ENCODE measurements at regions not wholly inside any gene's neighbourhood (a gene's known extent, or its start where the extent isn't known, plus 50 kb on each side); places are given as distances from the start of the nearest gene placed in this dataset.
A peak's percentile ranks its signal among the peaks of the same experiment; 100 is the strongest.

DNA sequence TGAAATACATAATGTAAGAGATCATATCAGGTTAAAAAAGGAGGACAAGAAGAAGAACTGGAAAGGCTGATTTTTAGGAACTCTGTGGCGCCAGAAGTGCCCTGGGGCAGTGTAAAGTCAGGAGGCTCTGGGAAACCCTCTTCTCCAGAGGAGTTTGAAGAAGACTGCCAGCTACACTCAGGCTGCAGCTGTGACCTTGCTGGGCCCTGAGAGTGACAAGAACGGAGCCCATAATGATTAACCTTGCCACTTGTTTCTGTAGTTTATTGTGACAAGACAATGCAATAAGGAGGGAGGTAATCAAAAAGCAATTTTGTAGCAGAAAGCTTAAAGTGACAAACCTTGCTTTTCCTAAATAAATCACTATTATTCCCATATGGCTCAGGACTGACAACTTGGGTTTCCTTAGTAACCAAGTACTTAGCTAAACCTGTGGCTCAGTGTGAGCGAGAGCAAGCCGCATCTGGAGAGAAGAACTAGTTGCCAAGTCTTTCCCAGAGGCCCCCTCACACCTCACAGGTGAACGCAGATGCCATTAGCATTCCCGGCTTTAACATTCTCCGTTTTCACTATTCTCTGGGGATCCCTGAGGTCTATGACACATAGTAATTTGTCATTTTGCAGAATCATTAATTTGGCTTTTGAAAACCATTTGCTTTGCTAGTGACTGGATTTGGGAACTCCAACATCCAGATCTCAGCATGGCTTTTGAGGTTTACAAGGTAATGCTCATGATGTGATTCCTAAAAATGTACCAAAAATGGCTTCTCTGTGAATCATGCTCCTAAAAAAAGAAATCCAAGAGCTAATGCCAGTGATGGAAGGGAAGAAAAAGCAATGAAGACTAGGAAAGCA is 115.9 kb downstream of the OMA1 start:
- DNase-seq (ENCODE audit: low read depth) = no peak
- H3K4me3 ChIP-seq (ENCODE audit: low read depth, low read length) = no peak overlapping the region

DNA sequence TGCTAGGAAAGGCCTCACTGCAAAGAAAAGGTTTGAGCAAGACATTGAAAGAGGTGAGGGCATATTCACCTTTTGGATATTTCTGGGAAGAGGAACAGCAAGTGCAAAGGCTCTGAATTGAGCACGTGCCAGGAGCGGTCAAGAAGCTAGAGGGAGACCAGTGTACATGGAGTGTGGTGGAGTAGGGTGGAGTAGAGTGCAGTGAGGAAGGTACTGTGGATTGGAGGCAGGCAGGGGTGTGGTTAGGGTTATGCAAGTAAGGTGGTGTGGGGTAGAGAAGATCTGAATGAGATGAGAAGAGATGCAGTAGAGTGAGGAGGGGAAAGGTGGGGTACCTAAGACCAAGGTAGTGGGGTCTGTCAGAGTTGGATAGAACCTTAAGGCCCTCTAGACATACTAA is 119.6 kb downstream of the OMA1 start:
- H3K4me3 ChIP-seq (ENCODE audit: low read depth, low read length) = no peak overlapping the region

DNA sequence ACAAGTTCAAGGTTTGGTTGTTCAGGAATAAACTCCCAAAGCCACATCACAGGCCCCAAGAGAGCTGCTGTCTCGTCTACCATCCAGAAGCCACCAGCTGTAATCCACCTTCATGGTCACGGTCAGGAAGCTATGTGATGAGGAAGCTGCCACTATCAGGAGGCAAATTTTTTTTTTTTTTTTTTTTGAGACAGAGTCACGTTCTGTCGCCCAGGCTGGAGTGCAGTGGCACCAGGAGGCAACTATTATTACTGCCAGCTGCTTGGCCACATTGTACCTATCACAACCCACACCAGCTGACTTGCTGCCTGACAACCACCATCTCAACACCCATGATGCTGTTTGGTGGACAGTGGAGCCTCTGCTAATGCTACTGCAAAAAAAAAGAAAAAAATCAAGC is 124.1 kb downstream of the OMA1 start:
- DNase-seq (ENCODE audit: low read depth) = no peak
- no peak overlapping the region for H3K4me3 ChIP-seq (ENCODE audit: low read depth, low read length)

More for the DNA sequence above, 119.6 kb downstream of the OMA1 start:
- DNase-seq (ENCODE audit: low read depth) = no peak

DNA sequence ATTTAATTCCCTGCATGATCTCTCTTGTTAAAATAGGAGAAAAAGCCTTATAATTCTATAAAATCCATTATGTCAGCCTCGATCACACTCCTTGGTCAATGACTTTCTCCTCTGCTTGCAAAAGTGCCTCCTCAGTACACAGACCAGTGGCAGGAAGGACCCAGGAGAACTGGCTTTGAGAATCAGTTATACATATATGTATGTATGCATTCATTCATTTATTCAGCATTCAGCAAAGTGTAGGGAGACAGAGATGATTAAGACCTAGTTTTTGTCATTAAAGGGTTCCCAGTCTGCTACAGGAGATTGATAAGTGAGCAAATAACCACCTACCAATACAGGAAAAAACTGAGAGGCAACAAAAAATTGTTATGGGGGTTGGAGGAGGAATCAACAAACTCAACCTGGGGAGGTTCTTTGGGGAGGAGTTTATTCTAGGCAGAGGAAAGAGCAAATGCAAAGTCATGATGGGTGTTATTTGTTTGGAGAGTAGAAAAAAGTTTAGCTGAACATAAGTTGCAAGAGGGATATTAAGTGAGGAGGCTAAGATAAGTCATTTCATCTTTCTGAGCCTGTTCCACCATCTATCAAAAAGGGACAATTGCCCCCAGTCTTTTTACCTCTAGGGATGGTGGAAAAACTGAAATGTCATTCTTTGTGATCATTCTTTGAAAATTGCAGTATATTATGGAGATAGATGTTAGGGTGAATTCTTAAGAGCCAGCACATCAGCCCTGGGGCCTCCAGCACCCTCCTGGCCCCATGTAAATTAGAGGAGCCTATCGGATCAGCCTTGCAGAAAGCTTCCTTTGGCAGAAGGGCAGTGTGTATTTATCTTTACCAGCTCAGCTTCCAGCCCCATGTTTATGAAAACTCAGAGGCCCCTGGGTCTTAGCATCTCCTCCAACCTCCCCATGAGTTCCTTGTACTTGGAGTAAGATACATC is 128.0 kb downstream of the OMA1 start:
- DNase-seq (ENCODE audit: low read depth) = no peak
- H3K4me3 ChIP-seq (ENCODE audit: low read depth, low read length) = no peak overlapping the region

DNA sequence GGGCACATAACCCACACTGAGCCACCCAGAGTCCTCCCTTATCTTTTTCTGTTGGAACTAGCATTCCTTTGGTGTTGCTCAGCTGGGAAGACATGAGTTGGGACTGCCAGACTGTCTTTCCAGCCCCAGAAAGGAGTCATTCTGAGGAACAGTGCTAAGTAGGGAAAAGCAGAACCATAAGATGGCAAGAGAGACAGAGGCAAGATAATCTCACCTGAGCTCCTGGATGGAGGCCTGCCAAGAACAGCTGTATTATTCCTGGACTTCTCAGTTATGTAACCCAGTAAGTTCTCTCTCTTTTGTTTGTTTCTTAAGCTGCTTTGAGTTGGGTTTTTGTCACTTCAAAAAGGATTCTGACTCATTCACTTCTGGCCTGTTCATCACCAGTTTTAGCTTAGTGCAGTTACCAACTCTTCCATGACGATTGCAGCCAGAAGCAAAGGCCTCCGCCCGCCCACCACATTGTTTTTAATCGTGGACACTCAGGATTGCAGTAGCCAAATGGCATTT is 134.4 kb downstream of the OMA1 start:
- DNase-seq (ENCODE audit: low read depth) = no peak
- H3K4me3 ChIP-seq (ENCODE audit: low read depth, low read length) = no peak overlapping the region

- DNase-seq (ENCODE audit: low read depth) = no peak
- no peak overlapping the region for H3K4me3 ChIP-seq (ENCODE audit: low read depth, low read length)
These were observed 136.6 kb downstream of the OMA1 start for GRCh38 chr1:58409890-58410289.

GRCh38 chr1:58409336-58409735 is 137.2 kb downstream of the OMA1 start:
- DNase-seq (ENCODE audit: low read depth) = no peak
- H3K4me3 ChIP-seq (ENCODE audit: low read depth, low read length) = no peak overlapping the region

GRCh38 chr1:58406301-58407071 is 140.0 kb downstream of the OMA1 start:
- no peak for DNase-seq (ENCODE audit: low read depth)

DNA sequence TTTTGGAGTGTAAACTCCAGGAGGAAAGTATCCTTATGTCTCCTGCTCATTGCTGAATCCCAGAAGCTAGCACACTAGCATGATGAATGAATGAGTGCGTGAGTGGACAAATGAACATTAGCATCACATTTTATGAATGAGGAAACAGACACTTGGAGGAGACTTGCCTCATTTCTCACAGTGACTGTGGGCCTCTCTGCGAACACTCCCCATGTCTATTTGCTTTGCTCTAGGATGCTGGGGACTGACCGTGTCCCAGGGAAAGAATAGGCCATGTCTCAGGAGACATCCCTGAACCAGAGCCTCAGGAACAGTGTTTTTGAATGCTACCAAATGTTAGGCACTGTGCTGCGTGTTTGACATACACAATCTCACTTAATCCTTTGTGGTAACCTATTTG is 140.9 kb downstream of the OMA1 start:
- no peak overlapping the region for H3K4me3 ChIP-seq (ENCODE audit: low read depth, low read length)
- DNase-seq (ENCODE audit: low read depth) = no peak

More at GRCh38 chr1:58406301-58407071, 140.0 kb downstream of the OMA1 start:
- H3K4me3 ChIP-seq (ENCODE audit: low read depth, low read length) = no peak overlapping the region

DNA sequence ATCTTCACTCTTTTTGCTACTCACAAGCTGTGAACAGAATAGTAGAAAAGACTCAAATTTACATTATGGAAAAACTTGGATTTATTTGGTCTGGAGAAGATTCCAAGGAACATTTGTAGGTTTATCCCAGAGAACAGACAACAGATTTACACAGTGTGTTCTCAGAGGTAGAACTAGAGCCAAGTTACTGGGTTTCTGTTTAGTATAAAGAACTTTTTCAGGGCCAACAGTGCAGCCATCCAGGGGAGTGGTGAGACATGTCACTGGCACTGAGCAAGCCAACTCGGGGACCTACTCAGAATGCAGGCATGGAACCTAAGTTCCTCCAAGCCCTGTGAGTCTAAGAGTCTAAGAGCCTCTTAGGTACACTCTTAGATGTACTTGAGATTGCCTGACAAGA is 142.6 kb downstream of the OMA1 start:
- H3K4me3 ChIP-seq (ENCODE audit: low read depth, low read length) = no peak overlapping the region
- DNase-seq (ENCODE audit: low read depth) = no peak

DNA sequence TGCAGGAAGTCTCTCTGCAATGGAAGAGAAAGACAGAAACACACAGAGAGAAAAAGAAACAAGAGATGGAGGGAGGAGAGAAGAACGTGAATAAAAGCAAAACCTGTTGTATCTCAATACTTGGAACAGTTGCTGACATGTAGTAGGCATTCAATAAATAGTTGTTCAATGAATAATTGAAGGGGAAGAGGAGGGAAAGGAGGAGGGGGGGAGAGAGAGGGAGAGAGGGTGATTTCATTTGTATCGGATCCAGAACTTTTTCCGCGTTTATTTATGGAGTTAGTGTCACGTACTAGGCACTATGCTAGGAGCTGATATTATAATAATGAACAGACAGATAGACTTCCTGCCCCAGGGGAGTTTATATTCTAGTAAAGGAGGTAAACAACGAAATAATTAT is 144.1 kb downstream of the OMA1 start:
- no peak for DNase-seq (ENCODE audit: low read depth)

GRCh38 chr1:58401991-58402390 is 144.5 kb downstream of the OMA1 start:
- H3K4me3 ChIP-seq (ENCODE audit: low read depth, low read length) = no peak overlapping the region
- DNase-seq (ENCODE audit: low read depth) = no peak

More for the DNA sequence above, 144.1 kb downstream of the OMA1 start:
- H3K4me3 ChIP-seq (ENCODE audit: low read depth, low read length) = no peak overlapping the region

GRCh38 chr1:58399176-58399575 is 147.3 kb downstream of the OMA1 start:
- no peak for DNase-seq (ENCODE audit: low read depth)
- H3K4me3 ChIP-seq (ENCODE audit: low read depth, low read length) = no peak overlapping the region

GRCh38 chr1:58398714-58399113 is 147.8 kb downstream of the OMA1 start:
- H3K4me3 ChIP-seq (ENCODE audit: low read depth, low read length) = no peak overlapping the region
- no peak for DNase-seq (ENCODE audit: low read depth)

DNA sequence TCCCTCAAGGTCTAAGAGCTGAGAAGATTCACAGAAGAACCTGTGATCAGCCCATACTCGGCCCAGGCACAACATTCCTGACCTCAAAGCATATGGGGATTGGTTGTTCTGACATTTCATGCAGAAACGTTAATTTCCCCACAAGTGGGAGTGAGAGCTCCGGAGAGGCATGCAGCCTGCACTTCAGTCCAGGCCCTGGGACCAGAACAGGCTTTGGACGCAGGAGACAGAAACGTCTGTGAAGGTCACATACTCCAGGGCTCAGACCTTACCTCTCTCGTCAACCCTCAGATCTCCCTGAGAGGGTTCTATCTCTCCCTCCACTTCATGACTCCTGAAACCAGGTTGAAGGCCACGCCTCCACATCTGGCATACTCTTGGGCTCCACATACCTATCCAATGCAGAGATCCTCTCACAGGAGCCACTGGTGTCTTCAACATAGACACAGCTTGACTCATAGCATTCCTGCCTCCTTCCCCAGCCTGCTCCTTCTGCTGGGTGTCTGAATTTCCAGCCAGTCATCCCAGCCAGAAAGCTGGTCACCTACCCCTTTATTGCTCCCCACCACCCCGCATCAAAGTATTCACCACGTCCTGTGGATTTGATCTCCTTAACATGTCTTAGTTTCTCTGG is 149.2 kb downstream of the OMA1 start:
- no peak overlapping the region for H3K4me3 ChIP-seq (ENCODE audit: low read depth, low read length)

GRCh38 chr1:58396150-58396549 is 150.4 kb downstream of the OMA1 start:
- H3K4me3 ChIP-seq (ENCODE audit: low read depth, low read length) = no peak overlapping the region
- no peak for DNase-seq (ENCODE audit: low read depth)

More for the DNA sequence above, 149.2 kb downstream of the OMA1 start:
- peak; percentile 45 for DNase-seq (ENCODE audit: low read depth)

DNA sequence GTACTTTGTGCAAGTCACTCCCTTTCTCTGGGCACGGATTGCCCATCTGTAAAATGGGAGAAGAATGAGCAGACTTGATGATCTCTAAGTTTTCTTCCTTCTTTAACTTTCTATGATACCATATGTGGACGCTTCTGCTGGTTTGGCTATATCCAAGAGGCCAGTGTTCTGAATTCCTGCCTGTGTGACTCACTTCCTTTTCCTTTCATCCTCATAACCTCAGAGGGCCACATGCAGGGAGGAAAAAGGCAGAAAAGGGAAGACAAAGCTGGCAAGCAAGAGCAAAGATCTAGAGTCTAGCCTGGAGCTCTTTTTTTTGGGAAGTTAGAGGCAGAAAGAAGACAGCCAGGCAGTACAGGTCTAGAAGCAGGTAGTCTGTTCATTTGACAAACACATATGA is 151.2 kb downstream of the OMA1 start:
- no peak overlapping the region for H3K4me3 ChIP-seq (ENCODE audit: low read depth, low read length)
- DNase-seq (ENCODE audit: low read depth) = peak; percentile 74

GRCh38 chr1:58392083-58392482 is 154.4 kb downstream of the OMA1 start:
- DNase-seq (ENCODE audit: low read depth) = no peak
- H3K4me3 ChIP-seq (ENCODE audit: low read depth, low read length) = no peak overlapping the region

- no peak overlapping the region for H3K4me3 ChIP-seq (ENCODE audit: low read depth, low read length)
- DNase-seq (ENCODE audit: low read depth) = no peak
These were observed 155.0 kb downstream of the OMA1 start for GRCh38 chr1:58391514-58391913.
